Activated naive CD8-positive, alpha-beta T cell treated with anti-CD3 and anti-CD28 coated beads for 36 hours (primary cell): ENCODE measurements at regions not wholly inside any gene's neighbourhood (a gene's known extent, or its start where the extent isn't known, plus 50 kb on each side); places are given as distances from the start of the nearest gene placed in this dataset.
"Not testable (repeated sequence)": the region's sequence is repeated elsewhere in the genome, so short reads cannot be mapped to it uniquely, and the experiment has no call there.

Experiments used
- DNase-seq: peaks from one replicate; pipeline ENCODE4 v3.0.0; 2021
- H3K27ac Mint-ChIP-seq: one replicate; pipeline ENCODE4 v1.8.0; 2022; ENCODE audit warnings: mild to moderate bottlenecking, moderate library complexity, mixed read lengths
- H3K27me3 Mint-ChIP-seq: one replicate; pipeline ENCODE4 v1.8.0; 2022; ENCODE audit warnings: mild to moderate bottlenecking, mixed read lengths
- H3K36me3 Mint-ChIP-seq: one replicate; pipeline ENCODE4 v1.8.0; 2021; ENCODE audit warnings: mild to moderate bottlenecking, mixed read lengths
- H3K4me1 Mint-ChIP-seq: one replicate; pipeline ENCODE4 v1.8.0; 2021; ENCODE audit warnings: mixed read lengths
- H3K4me3 Mint-ChIP-seq: one replicate; pipeline ENCODE4 v1.8.0; 2022; ENCODE audit warnings: mild to moderate bottlenecking, moderate library complexity, mixed read lengths
- H3K9me3 Mint-ChIP-seq: one replicate; pipeline ENCODE4 v1.8.0; 2022; ENCODE audit warnings: mixed read lengths

GRCh38 chr6:22134308-22134707, 162.5 kb downstream of the PRL start:
- no peak for DNase-seq
- no peaks in the 10 kb centered on the region for H3K36me3 Mint-ChIP-seq
- H3K9me3 Mint-ChIP-seq: peaks cover 4% of the 10 kb centered on the region
- no peaks in the 10 kb centered on the region for H3K27me3 Mint-ChIP-seq
- H3K4me1 Mint-ChIP-seq: no peaks in the 10 kb centered on the region
- H3K27ac Mint-ChIP-seq: no peak overlapping the region
- H3K4me3 Mint-ChIP-seq: no peak overlapping the region

DNA sequence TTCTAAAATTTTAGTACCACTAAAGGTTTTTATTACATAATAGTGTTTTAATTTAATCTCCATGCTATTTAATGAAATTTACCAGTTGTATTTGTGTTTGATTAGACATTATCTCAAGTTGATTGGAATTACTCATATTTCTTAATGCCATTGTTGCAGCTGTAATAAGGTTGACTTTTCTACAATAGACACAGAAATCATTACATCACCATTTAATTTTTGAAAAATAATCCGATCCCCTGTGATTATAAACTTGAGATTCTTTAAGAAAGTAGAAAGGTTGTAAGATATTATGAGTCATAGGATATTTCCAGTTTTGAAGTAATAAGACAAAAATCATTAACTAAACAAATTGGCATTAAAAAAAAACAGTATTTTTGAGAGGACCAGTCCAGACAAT, 161.4 kb downstream of the PRL start:
- no peaks in the 10 kb centered on the region for H3K9me3 Mint-ChIP-seq
- H3K4me3 Mint-ChIP-seq: no peak overlapping the region
- H3K27ac Mint-ChIP-seq: no peak overlapping the region
- H3K36me3 Mint-ChIP-seq: no peaks in the 10 kb centered on the region
- no peak for DNase-seq
- no peaks in the 10 kb centered on the region for H3K4me1 Mint-ChIP-seq
- no peaks in the 10 kb centered on the region for H3K27me3 Mint-ChIP-seq

GRCh38 chr6:22140736-22141135, 156.1 kb downstream of the PRL start:
- H3K27me3 Mint-ChIP-seq: peaks cover 15% of the 10 kb centered on the region
- not testable (repeated sequence) for DNase-seq, H3K9me3 Mint-ChIP-seq, H3K4me3 Mint-ChIP-seq, H3K27ac Mint-ChIP-seq, H3K4me1 Mint-ChIP-seq, H3K36me3 Mint-ChIP-seq

- DNase-seq: no peak
- H3K36me3 Mint-ChIP-seq: no peaks in the 10 kb centered on the region
- peaks cover 3% of the 10 kb centered on the region for H3K4me1 Mint-ChIP-seq
- peaks cover 20% of the 10 kb centered on the region for H3K27me3 Mint-ChIP-seq
- no peaks in the 10 kb centered on the region for H3K9me3 Mint-ChIP-seq
- no peak overlapping the region for H3K4me3 Mint-ChIP-seq
- H3K27ac Mint-ChIP-seq: no peak overlapping the region
Measured at GRCh38 chr6:22141241-22141745, 155.5 kb downstream of the PRL start.

- H3K4me1 Mint-ChIP-seq: peaks cover 15% of the 10 kb centered on the region
- H3K36me3 Mint-ChIP-seq: no peaks in the 10 kb centered on the region
- no peak overlapping the region for H3K4me3 Mint-ChIP-seq
- no peaks in the 10 kb centered on the region for H3K9me3 Mint-ChIP-seq
- H3K27ac Mint-ChIP-seq: no peak overlapping the region
- peaks cover 34% of the 10 kb centered on the region for H3K27me3 Mint-ChIP-seq
- no peak for DNase-seq
Measured at GRCh38 chr6:22142856-22143255, 154.0 kb downstream of the PRL start.

DNA sequence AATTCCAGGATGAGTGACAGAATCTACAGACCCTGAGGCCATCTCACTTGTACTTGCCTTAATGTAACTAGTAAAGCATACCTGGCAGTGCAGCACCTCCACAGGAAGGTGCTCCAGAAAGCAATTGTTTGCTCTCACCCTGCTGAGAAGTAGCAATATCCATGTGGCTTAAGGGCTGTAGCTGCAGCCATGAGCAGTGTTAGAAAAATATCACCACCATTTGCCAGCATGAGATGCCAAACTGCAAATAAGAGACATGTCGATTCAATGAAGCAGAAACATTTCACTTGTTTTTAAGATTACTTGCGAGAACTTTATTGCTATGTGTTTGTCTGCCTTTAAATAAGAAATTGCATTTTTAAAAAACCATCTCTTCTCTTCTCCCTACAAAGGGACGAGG, 151.5 kb downstream of the PRL start:
- Mint-ChIP-seq H3K36me3 (no peaks in the 10 kb centered on the region), H3K4me3 (no peak overlapping the region), H3K9me3 (no peaks in the 10 kb centered on the region), H3K27me3 (peaks cover 59% of the 10 kb centered on the region), H3K27ac (no peak overlapping the region), H3K4me1 (peaks cover 29% of the 10 kb centered on the region)
- DNase-seq: no peak

DNA sequence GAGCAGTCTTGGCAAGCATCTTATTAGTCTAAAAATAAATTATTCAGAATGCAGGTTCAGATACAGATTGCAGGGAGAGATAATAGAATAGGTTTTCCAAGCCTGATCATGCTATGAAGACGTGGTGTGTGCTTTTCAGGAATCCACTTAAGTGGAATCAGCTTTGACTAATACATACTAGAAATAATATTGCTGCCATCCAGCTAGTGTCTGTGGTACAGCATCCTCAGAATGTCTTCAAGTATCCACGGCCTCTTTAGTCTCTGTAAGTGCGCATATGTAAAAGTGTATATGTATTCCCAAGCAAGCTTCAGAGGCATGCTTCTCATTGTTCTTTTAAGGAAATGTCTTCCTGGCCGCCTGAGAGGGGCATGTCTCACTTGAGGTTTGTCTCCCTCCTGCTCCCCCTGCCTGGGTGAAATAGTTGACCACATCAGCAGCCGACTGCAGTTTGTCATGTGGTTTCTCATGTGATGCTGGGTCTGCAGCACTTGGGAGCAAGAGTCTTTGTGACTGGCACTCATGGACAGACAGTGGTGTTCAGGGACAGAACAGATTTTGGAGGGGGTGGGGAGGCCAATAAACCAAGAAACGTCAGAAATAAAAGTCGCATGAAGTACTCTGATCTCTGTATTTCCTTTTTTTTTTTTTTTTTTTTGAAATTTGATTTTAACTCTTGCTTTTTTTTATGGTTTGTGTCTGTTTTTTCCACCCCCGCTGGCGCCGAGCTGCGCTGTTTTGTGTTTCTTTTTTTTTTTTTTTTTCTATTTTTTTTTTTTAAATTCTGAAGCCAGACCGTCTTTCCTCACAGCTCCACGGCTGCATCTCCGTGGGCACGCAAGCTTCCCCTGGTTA, 150.8 kb downstream of the PRL start:
- Mint-ChIP-seq H3K27me3 (peaks cover 64% of the 10 kb centered on the region), H3K4me1 (peaks cover 29% of the 10 kb centered on the region), H3K9me3 (no peaks in the 10 kb centered on the region), H3K4me3 (peak overlapping the region; percentile 73), H3K27ac (peak overlapping the region; percentile 27), H3K36me3 (no peaks in the 10 kb centered on the region)
- no peak for DNase-seq

- no peak overlapping the region for H3K27ac Mint-ChIP-seq
- H3K27me3 Mint-ChIP-seq: peaks cover 66% of the 10 kb centered on the region
- peak overlapping the region; percentile 73 for H3K4me3 Mint-ChIP-seq
- H3K4me1 Mint-ChIP-seq: peaks cover 29% of the 10 kb centered on the region
- no peaks in the 10 kb centered on the region for H3K9me3 Mint-ChIP-seq
- DNase-seq: no peak
- no peaks in the 10 kb centered on the region for H3K36me3 Mint-ChIP-seq
Measured at GRCh38 chr6:22146678-22146930, 150.2 kb downstream of the PRL start.

GRCh38 chr6:22146931-22147701, 149.7 kb downstream of the PRL start:
- no peak overlapping the region for H3K27ac Mint-ChIP-seq
- H3K4me1 Mint-ChIP-seq: peaks cover 29% of the 10 kb centered on the region
- DNase-seq: no peak
- no peaks in the 10 kb centered on the region for H3K9me3 Mint-ChIP-seq
- H3K4me3 Mint-ChIP-seq: peak overlapping the region; percentile 73
- peaks cover 66% of the 10 kb centered on the region for H3K27me3 Mint-ChIP-seq
- no peaks in the 10 kb centered on the region for H3K36me3 Mint-ChIP-seq

- no peaks in the 10 kb centered on the region for H3K9me3 Mint-ChIP-seq
- H3K27me3 Mint-ChIP-seq: peaks cover 63% of the 10 kb centered on the region
- H3K4me1 Mint-ChIP-seq: peaks cover 29% of the 10 kb centered on the region
- H3K27ac Mint-ChIP-seq: no peak overlapping the region
- no peak for DNase-seq
- peak overlapping the region; percentile 44 for H3K4me3 Mint-ChIP-seq
- H3K36me3 Mint-ChIP-seq: no peaks in the 10 kb centered on the region
Measured at GRCh38 chr6:22147921-22148776, 148.7 kb downstream of the PRL start.

DNA sequence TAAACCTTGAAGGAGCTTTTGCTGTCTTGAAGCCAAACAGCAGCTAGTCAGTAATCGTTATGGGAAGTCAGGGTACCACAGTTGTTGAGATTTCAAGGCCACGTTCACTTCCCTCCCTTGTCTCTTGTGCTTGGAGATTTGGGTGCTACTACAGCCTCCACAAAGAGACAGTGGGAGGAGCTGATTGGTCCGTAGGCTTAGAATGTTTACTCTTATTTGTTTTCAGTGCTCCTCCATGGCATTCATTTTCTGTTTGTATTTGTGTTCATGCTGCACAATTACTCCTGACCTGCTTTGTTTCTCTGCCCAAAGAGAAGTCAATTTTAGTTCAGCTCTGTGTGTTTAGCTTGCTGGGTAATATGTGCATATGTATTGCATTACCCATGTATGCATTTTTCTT, 147.7 kb downstream of the PRL start:
- no peaks in the 10 kb centered on the region for H3K36me3 Mint-ChIP-seq

DNA sequence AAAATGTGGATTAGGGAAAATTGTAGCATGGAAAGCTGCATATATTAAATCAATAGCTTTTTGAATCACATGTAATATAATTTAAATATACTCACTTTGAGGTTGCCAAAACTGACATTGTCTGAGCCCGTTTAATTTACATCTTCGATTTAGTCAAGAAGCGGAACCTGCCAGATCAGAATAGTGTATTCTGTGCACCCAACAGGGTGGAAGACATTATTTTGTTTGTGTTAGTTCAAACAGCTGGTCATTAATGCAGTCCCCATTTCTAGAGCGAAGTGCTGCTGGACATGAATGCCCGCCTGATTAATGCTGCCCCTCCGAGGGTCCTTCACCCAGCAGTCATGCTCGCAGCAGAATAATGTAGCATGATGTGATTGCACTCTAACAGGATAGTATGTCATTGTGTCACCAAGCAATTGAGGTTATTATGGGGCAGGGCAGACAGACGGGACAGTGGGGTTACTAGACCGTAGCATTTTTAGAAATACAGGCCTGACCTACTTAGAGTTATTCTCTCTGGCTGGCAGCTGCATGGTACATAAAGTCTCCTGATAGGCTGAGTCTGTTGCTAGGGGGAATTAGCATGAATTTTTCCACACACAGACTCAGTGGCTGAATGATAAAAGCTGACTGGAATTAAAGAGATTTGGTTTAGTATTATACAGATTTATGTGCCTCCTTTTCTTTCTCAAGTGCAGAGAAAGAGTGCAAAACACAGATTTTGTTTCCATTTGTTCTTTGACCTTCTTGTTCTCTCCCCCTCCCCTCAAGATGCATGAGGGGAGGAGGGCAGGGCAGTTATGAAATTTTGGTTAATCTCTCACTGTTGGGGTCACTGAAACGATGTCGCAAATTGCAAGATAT, 147.1 kb downstream of the PRL start:
- Mint-ChIP-seq H3K36me3 (no peaks in the 10 kb centered on the region), H3K4me1 (peaks cover 29% of the 10 kb centered on the region), H3K4me3 (no peak overlapping the region), H3K27ac (no peak overlapping the region), H3K9me3 (no peaks in the 10 kb centered on the region), H3K27me3 (peaks cover 65% of the 10 kb centered on the region)
- no peak for DNase-seq

More for the DNA sequence above, 147.7 kb downstream of the PRL start:
- no peaks in the 10 kb centered on the region for H3K9me3 Mint-ChIP-seq
- no peak overlapping the region for H3K4me3 Mint-ChIP-seq
- H3K4me1 Mint-ChIP-seq: peaks cover 29% of the 10 kb centered on the region
- H3K27ac Mint-ChIP-seq: no peak overlapping the region
- peaks cover 63% of the 10 kb centered on the region for H3K27me3 Mint-ChIP-seq
- no peak for DNase-seq

DNA sequence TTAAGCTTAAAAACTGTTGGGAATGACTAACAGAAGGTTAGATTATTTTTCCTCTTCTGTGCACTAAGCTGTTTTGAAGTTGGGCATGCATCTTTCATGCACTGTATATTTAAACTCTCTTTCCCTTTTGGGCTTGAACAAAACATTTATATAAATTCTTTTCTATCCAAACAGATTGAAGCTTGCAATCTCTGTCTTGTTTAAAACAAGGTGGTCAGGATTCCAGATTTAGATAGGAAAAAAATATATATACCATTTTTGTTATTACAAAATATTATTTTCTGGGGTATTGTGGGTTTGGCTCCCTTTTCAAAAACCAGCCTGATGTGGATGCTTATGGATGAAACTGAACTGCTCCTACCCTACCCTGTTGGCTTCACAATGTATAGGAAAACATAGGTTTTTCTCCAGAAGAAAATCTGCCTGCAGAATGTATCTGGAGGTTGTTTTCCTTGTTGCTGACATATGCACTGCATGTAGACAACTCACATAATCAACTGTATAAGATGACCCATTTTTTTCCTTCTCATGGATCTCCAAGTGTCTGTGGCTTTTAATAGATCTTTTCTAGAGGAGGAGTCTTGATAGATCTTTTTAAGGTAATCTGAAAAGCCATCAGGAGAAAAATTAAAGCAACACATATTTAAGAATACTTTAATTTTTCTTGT, 146.3 kb downstream of the PRL start:
- Mint-ChIP-seq H3K36me3 (no peaks in the 10 kb centered on the region), H3K27ac (no peak overlapping the region), H3K4me3 (no peak overlapping the region), H3K9me3 (no peaks in the 10 kb centered on the region), H3K4me1 (peaks cover 29% of the 10 kb centered on the region), H3K27me3 (peaks cover 62% of the 10 kb centered on the region)
- DNase-seq: no peak

DNA sequence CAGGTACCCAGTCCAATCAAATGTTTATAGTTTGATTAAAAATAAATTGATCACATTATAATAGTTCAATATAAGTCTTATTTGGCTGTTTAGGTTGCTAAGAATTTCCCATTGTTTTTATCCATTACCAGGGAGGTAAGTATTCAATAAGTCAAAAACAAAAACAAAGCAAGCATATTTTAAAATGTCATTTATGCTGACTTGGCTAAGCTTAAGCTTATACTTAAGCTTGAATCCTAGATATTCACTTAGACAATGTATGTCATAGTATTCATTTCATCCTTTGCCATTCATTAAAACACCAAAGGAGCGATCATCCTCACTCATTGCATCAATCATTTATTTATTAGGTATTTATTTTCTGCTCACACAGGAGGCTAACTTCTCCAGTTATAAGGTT, 144.9 kb downstream of the PRL start:
- Mint-ChIP-seq H3K9me3 (no peaks in the 10 kb centered on the region), H3K4me1 (peaks cover 23% of the 10 kb centered on the region), H3K4me3 (no peak overlapping the region), H3K36me3 (no peaks in the 10 kb centered on the region), H3K27ac (no peak overlapping the region), H3K27me3 (peaks cover 51% of the 10 kb centered on the region)
- no peak for DNase-seq
